ENCODE measurements at regions not wholly inside any gene's neighbourhood (a gene's known extent, or its start where the extent isn't known, plus 50 kb on each side); places are given as distances from the start of the nearest gene placed in this dataset.

DNA sequence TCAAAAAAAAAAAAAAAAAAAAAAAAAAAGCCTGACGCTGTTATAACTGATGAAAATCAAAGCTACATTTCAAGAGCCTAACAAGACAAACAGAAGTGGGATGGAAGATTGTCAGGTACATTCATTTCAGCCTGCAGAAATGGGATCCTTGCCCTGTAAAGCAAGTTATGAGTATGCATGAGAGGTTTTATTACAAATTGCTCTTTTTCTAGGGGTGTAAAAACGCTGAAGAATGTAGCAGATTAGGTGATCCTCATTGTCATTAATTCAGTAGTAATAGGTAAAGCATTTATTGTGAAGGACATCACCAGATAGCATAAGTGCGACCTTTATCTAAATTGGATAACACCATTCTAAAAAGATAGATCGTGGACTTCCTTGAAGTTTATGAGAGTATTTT, 208.3 kb downstream of the KCNJ2 start:
- TF ChIP-seq CTCF (IDR thresholded peaks at IDR 0.05) (no peak), POLR2A (IDR thresholded peaks at IDR 0.05) (no peak), POLR2AphosphoS5 (IDR thresholded peaks at IDR 0.05) (no peak)
